GM19467 (cell line): ENCODE measurements at regions not wholly inside any gene's neighbourhood (a gene's known extent, or its start where the extent isn't known, plus 50 kb on each side); places are given as distances from the start of the nearest gene placed in this dataset.

Source experiments
- ATAC-seq: cut with Tn5 transposase; IDR thresholded peaks from one replicate; pipeline ENCODE4 v1.9.1; 2021; ENCODE audit warnings: mild to moderate bottlenecking, moderate library complexity; ENCODE audit not compliant: unreplicated experiment

- ATAC-seq = no peak
These were observed 140.8 kb upstream of the PTPN1 start for GRCh38 chr20:50369225-50370035.

DNA sequence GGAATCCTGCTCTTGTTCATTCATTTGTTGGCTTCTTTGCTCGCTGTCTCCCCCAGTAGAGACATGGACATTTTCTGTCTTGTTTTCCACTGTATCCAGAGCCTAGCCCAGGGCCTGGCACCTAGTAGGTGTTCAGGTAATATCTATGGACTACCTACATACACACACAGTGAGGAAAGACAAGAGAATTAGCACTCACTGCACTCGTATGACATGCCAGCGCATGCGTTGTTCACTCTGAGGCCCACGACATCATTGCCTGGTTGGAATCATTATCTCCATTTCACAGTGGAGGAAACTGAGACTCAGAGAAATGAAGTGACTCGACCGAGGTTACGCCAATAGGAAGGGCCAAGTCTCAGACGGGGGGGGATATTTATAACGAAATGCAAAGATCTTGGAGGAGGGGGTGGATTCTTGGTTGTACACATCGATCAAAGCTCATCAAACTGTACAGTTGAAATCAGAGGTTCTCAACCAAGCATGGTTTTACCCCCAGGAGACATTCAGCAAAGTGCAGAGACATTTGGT is 140.1 kb upstream of the PTPN1 start:
- no peak for ATAC-seq

- ATAC-seq = no peak
These were observed 138.1 kb upstream of the PTPN1 start for GRCh38 chr20:50371878-50372769.

GRCh38 chr20:50372770-50373088 is 137.5 kb upstream of the PTPN1 start:
- ATAC-seq = no peak

DNA sequence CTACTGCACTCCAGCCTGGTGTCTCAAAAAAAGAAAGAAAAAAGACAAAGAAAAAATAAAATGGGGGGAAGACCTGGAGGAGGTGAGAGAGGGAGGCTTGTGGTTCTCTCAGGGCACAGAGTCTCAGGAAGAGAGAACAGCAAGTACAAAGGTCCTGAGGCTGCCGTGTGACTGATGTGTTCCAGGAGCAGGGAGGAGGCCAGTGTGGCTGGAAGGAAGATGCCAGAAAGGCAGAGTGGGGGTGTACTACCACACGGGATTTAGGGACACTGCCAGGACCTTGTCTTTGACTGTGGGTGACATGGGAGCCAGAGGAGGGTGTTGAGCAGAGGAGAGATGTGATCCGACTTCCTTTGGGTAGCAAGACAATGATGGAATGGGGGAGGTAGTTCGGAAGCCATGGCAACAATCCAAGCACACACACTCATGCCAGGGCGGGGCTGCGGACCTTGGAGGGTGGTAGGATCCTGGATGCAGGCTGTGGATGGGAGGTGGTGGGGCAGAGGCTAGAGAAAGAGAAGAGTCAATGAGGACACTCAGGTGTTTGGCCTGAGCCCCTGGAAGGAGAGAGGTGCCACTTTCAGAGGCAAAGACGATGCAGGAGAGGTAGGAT is 136.4 kb upstream of the PTPN1 start:
- ATAC-seq = no peak

GRCh38 chr20:50374541-50375078 is 135.6 kb upstream of the PTPN1 start:
- ATAC-seq = no peak

DNA sequence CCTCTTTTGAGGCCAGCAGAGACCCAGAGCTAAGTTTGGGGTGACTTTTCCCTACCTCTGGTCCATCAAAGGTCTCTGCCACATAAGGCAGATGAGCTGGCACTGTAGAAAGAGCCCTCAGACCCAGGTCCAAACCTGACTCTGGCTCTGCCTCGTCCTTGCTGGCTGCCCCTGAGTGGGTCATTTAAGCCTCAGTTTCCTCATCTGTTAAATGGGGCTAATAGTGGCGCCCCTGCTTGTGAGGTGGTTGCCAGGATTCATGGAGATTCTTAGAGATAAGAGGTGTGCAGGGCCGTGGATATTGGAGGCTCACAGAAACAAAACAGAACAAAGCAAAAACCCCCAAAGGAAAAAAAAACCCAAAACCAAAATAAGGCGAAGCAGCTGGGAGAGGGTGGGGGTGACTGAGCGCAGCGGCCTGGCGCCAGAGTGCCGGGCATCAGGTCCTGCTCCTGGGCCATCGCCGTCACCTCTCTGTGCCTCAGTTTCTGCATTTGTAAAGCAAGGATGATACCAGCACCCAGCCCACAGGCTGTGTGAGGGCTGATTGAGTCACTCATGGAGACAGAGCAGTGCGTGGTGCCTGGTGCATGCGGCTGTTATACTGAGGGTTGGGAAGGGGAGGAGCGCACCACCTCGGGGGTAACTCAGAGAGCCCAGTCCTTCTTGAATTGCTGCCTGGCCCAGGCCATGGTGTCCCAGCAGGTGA is 133.8 kb upstream of the PTPN1 start:
- no peak for ATAC-seq

DNA sequence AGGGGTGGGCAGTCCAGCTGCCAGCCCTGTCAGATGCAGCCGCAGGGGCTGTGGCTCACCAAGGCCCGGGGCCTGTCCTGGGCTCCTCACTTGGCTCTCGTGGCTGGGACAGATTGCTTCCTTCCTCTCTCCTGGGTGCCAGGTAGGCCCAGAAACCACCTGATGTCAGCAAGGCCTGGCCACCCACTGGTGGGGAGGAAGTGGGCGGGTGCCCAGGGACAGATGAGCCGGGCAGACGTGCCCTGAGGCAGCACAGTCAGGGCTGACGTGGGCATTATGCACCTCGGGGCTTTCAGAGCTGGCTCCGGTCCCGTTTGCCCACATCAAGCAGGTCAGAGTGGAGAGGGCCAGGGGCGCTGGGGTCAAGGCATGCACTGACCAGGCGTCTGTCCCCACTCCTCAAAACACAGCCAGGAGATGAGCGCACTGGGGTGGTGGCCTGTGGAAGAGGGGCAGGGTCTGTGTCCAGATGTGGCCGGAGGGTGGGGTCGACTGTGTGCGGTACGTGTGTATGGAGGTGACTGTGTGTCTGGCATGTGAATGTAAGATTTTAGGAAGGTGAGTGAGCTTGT is 133.2 kb upstream of the PTPN1 start:
- no peak for ATAC-seq

DNA sequence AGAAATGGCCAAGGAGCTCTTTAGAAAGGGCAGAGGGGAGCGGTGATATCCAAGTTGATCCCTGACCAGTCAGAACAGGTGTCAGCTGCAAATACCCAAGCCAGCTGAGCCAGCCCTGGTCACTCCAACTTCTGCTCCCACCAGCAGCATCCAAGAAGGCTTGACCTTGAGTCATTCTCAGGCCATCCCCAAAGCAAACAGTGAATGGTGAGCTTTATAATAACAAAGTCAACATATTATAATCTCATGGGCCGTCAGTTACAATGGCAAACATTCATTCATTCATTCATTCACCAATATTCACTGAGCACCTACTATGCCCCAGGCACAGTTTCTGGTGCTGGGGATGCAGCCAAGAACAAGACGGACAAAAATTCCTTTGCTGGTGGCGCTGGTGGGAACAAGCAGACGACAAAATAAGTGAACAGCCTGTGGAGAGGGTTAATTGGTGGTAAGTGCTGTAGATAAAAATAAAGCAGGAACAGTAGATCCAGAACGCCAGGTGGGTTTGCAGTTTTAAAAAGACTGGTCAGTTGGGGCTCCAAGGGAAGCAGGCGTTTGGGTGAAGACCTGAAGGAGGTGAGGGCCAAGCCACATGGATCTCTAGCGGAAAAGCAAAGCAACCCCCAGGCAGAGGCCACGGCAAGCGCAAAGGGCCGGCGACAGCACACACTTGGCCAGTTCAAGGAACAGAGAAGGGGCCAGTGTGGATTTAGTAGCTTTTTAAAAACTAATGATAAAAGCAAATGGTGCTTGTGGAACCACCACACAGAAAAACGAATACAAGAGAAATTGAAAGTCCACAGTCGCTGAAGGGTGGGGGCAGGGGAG is 131.8 kb upstream of the PTPN1 start:
- ATAC-seq = no peak

DNA sequence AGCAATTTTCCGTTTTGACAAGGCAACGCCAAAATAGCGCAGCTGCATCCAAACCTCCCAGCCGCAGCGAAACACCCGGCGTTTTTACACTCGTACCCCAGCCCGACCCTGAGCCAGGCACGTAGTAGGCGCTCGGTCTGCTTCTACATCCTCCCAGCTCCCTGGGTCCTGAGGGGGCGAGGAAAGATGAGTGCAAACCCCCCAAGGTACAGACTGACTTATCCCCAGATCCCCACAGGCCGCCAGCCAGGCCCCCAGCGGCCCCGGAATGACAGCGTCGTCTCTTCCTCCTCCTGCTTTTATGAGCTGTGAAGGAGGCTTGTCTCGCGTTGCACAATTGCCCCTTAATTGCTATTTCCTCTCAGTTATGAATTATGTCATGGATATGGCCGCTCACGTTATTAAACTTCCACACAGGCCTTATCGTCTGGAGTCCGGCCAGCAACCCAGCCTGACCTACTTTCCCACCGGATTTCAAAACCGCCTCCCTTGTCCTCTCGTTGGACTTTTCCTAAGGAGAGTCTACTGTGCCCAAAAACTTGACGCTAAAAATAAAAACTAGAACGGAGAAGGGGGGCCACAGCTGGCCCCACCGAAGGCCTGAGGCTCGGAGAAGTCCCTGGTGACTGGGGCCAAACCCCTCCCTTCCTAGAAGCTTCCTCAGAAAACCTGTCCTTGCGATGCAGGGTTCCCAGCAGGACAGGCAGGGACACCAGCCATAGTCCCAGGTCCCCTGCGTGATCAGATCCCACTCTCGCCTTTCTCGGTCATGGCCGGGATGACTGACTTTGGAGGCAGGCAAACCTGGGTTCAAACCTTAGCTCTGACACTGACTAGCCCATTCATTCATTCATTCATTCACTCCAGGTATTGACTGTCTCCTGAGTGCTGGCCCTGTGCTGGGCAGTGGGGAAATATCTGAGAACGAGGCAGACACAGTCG is 130.9 kb upstream of the PTPN1 start:
- no peak for ATAC-seq

DNA sequence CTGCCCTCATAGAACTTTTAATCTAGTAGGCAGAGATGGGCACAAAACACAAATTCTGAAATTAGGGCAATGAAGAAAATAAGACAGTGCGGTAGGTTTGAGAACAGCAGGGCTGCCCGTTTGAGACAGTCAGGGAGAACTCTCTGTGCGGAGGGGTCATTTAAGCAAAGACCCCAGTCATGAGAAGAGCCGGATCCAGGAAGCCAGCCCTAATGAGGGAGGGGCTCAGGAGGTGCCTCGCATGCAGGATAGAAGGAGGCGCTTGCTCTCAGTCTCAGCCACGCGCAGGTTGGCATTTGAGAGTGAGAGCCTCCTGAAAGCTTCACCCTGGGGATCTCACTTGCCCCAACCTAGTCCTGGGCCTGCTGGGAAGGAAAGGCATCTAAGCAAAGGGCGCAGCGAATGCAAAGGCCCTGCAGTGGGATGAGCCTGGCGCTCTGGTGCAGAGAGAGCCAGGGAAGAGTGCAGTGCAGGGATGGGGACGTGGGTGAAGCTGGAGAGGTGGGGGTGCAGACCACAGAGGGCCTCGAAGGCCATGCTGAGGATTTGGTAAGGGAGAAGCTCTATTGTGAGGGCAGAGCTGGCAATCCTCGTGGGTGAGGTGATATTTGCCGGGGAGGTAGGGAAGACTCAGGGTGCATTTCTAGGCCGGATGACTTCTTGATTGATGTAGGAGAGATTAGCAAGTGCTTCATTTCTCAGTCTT is 130.0 kb upstream of the PTPN1 start:
- ATAC-seq = no peak

DNA sequence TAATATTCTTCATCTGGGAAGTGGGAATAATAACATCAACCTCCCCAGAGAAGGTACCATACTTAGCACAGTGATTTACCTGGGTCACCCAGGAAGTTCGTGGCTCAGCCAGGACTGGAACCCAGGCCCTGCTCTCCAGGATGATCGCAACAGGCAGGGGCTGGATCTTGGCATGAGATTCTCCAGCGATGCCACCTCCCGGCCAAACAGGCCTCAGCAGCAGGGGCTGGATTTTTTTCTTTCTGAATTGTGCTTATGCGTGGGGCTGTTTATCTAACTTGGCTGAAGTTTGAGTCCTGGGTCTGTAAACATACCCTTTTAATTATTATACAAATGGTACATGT is 129.5 kb upstream of the PTPN1 start:
- no peak for ATAC-seq

- ATAC-seq = no peak
These were observed 129.0 kb upstream of the PTPN1 start for GRCh38 chr20:50381075-50381732.

DNA sequence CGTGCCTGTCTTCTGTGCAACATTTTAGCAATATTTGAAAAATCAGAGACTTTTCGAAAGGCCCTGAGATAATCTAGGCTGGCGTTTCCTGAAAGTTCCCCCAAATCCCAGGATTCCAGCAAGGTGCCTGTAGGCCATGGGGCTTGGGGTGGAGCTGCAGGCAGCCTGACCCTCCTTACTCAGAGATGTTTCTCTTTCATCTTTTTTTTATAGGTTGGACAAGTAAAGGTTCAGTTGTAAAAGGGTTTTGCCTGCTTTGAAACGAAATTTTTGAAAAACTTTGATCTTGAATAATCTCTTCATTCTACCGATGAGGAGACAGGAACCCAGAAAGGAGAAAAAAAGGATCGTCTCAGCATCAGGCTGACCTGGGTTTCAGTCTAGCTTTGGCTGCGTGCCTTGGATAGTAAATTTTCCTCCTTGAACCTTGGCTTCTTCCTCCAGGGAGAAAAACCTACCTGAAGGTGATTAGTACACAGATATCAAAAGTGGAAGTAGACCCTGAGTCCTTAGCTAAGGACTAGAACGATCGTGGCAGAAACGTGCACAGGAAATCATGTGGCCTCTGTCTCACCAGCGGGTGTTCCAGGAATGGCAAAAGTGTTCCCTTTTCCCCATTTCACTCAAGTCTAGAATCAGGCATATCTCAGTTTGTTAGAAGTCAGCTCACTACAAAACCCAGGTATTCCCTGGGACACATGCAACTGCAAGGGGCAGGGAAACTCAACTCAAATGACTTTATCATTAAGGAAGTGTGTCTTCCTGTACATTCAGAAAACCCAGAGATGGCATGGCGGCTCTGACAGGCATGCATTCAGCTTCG is 128.2 kb upstream of the PTPN1 start:
- no peak for ATAC-seq

DNA sequence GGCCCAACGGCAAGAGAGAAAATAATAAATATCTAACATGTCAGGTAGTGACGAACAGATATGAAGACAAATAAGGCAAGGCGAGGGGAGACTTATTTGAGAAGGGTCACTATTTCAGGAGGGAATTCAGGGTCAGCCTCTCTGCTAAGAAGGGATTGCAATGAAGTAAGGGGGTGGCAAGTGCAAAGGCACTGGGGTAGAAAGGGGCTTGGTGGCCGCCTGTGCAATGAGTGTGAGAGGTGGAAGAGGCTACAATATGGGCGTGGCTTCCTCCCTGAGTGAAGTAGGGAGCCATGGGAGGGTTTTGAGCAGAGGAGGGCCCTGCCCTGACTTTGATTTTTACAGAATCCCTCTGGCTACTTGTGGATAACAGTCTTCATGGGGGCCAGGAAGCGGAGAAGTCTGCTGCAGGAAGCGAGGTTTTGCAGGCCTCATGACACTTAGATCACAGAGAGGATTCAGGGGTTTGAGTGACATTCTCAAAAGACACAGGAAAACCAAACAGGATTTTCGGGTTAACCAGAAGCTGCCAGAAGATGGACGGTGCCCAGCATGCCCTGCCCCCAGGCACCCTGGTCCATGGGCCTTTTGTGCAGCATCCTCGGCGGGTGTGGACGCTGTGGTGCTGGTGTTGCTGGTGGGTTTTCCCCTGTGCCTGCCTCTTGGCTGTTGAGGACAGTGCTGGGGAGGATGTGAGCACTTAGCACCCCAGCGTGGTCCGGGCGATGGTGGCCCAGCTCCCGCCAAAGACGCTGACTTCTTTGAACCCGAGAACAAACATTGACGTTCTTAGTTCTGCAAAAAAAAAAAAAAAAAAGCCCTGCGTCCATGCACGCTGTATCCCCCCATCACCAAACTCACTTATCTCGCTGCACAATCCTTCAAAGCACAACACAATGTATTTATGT is 124.2 kb upstream of the PTPN1 start:
- ATAC-seq = no peak

- ATAC-seq = no peak
These were observed 123.6 kb upstream of the PTPN1 start for GRCh38 chr20:50386641-50386960.
